Rectal smooth muscle tissue (tissue), 1 donor: ENCODE measurements at regions not wholly inside any gene's neighbourhood (a gene's known extent, or its start where the extent isn't known, plus 50 kb on each side); places are given as distances from the start of the nearest gene placed in this dataset.
"Not testable (repeated sequence)": the region's sequence is repeated elsewhere in the genome, so short reads cannot be mapped to it uniquely, and the experiment has no call there.

Experiments used
- H3K27ac ChIP-seq: one replicate; pipeline ENCODE4 v1.7.0; 2013; ENCODE audit warnings: low read depth, low read length, inconsistent platforms
- H3K27me3 ChIP-seq: one replicate; pipeline ENCODE4 v1.7.0; 2013; ENCODE audit warnings: low read length; ENCODE audit not compliant: control insufficient read depth, insufficient read depth
- H3K36me3 ChIP-seq: one replicate; pipeline ENCODE4 v1.7.0; 2013; ENCODE audit warnings: low read length; ENCODE audit not compliant: control insufficient read depth, insufficient read depth
- H3K4me1 ChIP-seq: one replicate; pipeline ENCODE4 v1.7.0; 2013; ENCODE audit warnings: low read length; ENCODE audit not compliant: control insufficient read depth, insufficient read depth
- H3K4me3 ChIP-seq: one replicate; pipeline ENCODE4 v1.7.0; 2013; ENCODE audit warnings: low read length
- H3K9ac ChIP-seq: one replicate; pipeline ENCODE4 v1.7.0; 2013; ENCODE audit warnings: low read length

DNA sequence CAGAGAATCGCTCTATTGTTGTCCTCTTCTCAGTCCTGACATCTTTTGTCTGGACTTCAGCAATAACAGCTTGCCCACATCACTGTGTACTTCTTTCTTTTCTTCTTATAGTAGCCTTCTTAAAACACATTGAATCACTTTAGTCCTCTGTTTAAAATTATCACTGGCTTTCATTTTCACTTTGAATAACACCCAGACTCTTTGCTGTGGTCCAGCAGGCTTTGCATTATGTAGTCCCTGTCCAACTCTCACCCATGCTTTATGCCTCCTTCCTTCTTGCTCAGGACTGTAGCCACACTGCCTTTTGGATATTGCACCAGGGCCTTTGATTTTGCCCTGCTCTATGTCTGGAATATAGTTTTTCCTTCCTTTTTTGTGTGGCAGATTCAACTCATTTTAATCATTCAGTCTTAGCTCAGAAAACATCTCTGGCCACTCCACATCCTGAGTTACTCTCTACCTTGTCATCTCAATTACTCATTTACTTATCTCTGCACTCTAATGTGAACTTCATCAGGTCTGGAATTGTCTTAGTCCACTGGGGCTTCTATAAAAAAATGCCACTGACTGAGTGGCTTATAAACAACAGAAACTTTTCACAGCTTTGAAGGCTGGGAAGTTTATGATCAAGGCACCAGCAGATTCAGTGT is 168.2 kb downstream of the C4orf33 start:
- no peaks in the 10 kb centered on the region for H3K4me1 ChIP-seq
- no peaks in the 10 kb centered on the region for H3K27me3 ChIP-seq
- H3K9ac ChIP-seq = no peak overlapping the region
- no peaks in the 10 kb centered on the region for H3K36me3 ChIP-seq
- H3K27ac ChIP-seq = no peak overlapping the region
- H3K4me3 ChIP-seq = no peak overlapping the region

DNA sequence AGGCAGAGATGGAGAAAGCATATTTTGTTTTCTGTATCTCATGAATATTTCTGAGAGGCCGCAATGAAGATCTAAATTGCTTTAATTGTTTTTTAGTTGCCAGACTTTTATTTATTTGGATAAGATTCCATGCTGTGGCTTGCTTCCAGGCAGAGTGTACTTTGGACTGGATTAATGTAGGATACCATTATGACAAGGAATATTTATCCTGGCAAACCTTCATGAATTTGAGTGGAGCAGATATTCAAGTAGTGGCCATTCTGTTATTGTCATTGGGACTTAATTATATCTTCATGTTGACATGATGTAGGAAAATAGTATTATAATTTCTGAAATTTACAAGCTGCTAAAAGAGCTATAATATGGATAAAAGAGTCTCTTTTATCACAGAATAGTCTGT is 182.9 kb downstream of the C4orf33 start:
- no peaks in the 10 kb centered on the region for H3K4me1 ChIP-seq
- H3K9ac ChIP-seq = no peak overlapping the region
- H3K27ac ChIP-seq = no peak overlapping the region
- H3K36me3 ChIP-seq = no peaks in the 10 kb centered on the region
- H3K4me3 ChIP-seq = no peak overlapping the region
- no peaks in the 10 kb centered on the region for H3K27me3 ChIP-seq

DNA sequence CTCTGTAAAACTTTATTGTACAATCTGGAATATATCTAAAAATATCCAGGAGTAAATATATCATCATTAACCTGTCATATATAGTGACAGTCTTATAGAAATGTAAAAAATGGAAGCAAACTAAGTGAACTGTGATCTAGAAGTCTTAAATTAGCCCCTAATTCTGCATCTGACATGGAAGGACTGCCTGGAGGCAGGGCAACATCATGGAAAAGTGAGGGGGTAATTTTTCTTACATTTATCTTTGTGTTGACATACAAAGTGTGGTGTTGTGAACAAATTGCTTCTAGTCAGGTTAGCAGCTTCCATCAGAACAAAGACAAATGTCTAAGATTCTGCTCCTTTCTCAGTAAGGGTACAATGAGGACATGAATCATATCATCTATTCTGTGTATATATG is 186.3 kb downstream of the C4orf33 start:
- H3K27ac ChIP-seq = no peak overlapping the region
- no peaks in the 10 kb centered on the region for H3K27me3 ChIP-seq
- H3K4me3 ChIP-seq = no peak overlapping the region
- no peak overlapping the region for H3K9ac ChIP-seq
- no peaks in the 10 kb centered on the region for H3K36me3 ChIP-seq
- H3K4me1 ChIP-seq = no peaks in the 10 kb centered on the region

DNA sequence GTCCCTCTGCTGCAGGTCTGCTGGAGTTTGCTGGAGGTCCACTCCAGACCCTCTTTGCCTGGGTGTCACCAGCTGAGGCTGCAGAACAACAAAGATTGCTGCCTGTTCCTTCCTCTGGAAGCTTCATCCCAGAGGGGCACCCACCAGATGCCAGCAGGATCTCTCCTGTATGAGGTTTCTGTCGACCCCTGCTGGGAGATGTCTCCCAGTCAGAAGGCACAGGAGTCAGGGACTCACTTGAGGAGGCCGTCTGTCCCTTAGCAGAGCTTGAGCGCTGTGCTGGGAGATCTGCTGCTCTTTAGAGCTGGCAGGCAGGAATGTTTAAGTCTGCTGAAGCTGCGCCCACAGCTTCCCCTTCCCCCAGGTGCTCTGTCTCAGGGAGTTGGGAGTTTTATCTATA is 196.2 kb downstream of the C4orf33 start:
- not testable (repeated sequence) for H3K36me3 ChIP-seq, H3K9ac ChIP-seq, H3K27me3 ChIP-seq, H3K4me3 ChIP-seq, H3K4me1 ChIP-seq, H3K27ac ChIP-seq

DNA sequence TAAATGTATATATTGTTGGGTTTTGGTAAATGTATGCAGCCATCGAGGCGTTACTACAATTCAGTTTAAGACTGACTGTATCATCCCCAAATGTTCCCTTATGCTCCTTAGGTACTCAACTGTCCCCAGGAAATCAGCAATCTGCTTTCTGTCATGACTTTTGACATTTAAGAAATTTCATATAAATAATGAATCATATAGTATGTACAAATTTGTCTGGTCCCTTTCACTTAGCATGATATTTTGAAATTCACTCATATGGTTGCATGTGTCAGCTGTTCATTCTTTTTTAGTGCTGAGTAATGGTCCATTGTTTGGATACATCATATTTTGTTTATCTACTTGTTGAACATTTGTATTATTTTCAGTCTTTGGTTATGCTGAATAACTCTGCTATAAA is 218.8 kb downstream of the C4orf33 start:
- Histone ChIP-seq H3K4me3 (no peak overlapping the region), H3K36me3 (no peaks in the 10 kb centered on the region), H3K27me3 (no peaks in the 10 kb centered on the region), H3K27ac (no peak overlapping the region), H3K4me1 (no peaks in the 10 kb centered on the region), H3K9ac (no peak overlapping the region)

DNA sequence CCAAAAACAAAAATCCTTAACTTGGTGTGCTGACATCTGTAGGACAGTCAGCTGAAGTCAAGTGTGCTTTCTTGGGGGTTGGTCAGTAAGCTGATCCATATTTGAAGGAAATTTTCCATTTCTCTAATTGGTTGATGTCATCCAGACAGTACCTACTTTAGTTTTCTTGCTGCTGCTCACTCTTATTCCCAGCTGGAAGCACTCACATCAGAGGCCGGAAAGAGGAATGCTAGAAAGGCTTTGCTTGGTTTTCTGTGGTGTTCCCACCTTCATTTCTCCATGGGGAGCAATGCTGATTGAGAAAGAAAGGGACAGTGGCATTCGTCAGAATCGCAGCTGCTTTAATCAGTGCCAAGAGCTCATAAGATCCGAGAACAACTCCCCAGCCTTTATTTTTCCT is 227.0 kb downstream of the C4orf33 start:
- Histone ChIP-seq H3K4me3 (no peak overlapping the region), H3K4me1 (no peaks in the 10 kb centered on the region), H3K27ac (no peak overlapping the region), H3K36me3 (no peaks in the 10 kb centered on the region), H3K9ac (no peak overlapping the region), H3K27me3 (no peaks in the 10 kb centered on the region)

DNA sequence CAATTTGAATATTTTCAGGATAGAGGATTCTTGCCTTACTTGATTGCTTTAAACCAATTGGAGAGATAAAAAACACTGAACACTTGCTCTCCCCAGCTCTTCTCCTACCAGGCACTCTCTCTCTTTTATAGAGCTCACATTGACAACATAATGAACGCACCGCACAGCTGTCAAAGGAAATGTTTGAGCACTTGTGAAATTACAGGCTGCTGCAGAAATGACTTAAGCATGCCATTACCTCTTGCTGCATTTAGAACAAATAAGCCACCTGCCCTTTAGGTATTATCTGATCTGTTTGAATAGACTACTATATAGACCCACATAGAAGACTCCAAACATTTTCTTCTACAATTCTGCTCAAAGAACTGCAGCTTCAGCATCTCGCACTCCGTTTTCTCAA is 227.7 kb downstream of the C4orf33 start:
- Histone ChIP-seq H3K9ac (no peak overlapping the region), H3K36me3 (no peaks in the 10 kb centered on the region), H3K27me3 (no peaks in the 10 kb centered on the region), H3K4me3 (no peak overlapping the region), H3K4me1 (no peaks in the 10 kb centered on the region), H3K27ac (no peak overlapping the region)

DNA sequence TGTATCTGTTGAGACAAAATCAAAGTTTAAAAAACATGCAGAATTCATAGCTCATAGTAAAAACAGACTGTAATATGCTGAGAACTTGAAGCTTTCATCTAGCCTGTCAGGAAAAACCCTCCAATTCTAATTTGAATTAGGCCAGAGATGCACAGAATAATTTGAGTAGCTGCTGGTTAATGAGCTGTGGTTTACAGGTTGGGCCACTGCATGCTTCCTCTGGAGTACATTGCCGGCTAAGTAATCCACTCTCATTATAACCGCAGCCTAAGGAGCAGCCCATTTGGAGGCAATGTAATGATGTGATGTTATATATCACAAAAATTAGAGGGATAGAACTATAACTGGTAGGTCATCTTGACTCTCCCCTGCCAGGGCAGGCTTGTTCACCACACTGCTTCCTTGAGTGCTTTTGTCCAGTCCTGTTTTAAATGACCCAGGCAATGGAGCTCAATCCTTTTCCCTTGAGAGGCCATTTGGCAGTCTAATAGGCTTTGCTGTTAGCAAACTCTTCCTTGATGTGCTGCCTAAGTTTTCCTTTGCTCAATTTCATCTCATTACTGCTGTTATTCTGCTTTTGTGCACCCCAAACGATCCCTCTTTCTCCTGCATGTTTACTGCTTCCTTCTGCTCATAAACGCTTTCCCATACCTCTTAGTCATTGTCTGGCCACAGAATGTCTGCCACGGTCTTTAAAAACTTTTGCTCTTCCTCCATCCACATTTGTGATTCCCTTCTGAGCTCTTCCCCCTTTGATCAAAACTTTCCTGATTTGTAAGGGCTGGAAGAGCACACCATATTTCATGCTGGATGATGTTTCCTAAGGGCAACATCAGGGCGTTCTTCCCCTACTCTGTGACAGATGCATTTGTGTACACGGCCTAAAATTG is 230.9 kb downstream of the C4orf33 start:
- no peak overlapping the region for H3K9ac ChIP-seq
- H3K27me3 ChIP-seq = no peaks in the 10 kb centered on the region
- no peak overlapping the region for H3K4me3 ChIP-seq
- H3K4me1 ChIP-seq = no peaks in the 10 kb centered on the region
- no peaks in the 10 kb centered on the region for H3K36me3 ChIP-seq
- no peak overlapping the region for H3K27ac ChIP-seq

DNA sequence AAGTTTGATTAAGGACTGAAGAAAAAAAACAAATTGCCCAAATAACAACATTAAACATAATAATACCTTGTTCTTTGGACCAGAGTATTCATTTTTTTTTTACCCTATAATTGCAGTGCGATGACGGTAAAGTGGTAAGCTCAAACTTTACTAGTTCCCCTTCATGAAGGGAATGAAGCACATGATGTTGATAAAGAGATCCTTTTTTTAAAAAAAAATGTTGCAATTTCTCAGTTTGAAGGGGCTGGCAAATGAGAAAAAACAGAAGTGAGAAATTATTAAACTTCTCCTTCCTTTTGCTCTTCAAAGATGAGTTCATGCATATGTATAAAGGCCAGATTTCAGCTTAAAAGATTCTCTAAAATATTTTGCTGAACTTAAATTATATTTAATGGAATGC is 231.7 kb downstream of the C4orf33 start:
- H3K4me3 ChIP-seq = no peak overlapping the region
- H3K27ac ChIP-seq = no peak overlapping the region
- no peak overlapping the region for H3K9ac ChIP-seq
- H3K27me3 ChIP-seq = no peaks in the 10 kb centered on the region
- no peaks in the 10 kb centered on the region for H3K36me3 ChIP-seq
- no peaks in the 10 kb centered on the region for H3K4me1 ChIP-seq

DNA sequence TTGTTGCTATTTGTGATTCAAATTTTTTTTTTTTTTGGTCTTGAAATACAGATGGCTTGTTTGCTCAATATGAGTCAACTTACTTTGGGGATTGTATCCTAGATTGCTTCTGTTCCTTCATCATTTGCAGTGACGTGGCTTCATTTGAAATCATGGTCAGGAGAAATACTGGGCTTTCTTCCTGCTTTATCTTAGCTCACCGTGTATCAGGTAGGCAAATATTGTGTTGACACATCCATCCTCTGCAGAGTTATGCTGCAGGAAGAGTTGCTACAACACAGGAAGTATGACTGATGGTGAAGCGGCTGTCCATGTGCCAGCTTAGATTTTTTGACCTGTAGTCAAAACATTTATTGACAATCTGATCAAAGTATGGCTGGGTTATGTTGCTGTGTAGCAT is 232.2 kb downstream of the C4orf33 start:
- Histone ChIP-seq H3K36me3 (no peaks in the 10 kb centered on the region), H3K9ac (no peak overlapping the region)

DNA sequence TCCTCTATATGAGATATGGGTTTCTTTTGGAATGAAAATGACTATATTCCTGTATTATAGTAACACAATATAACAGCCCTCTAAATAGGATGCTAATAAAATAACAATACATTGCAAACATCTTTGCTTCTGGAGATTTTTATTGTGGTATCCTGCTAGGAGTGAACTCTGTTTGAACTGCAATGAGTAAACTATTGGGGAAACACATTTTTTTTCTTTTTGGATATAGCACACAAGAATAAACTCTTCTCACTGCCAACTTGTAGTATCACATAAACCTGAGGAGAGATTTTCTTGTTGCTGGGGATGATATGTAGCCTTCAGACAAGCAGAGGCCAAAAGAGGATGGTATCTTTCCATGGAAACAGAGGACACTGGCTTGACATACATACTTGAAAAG is 238.2 kb downstream of the C4orf33 start:
- Histone ChIP-seq H3K4me1 (no peaks in the 10 kb centered on the region), H3K36me3 (no peaks in the 10 kb centered on the region), H3K27me3 (no peaks in the 10 kb centered on the region), H3K9ac (no peak overlapping the region), H3K27ac (no peak overlapping the region), H3K4me3 (no peak overlapping the region)

More for the DNA sequence above, 232.2 kb downstream of the C4orf33 start:
- H3K4me1 ChIP-seq = no peaks in the 10 kb centered on the region
- H3K27ac ChIP-seq = no peak overlapping the region
- H3K4me3 ChIP-seq = no peak overlapping the region
- no peaks in the 10 kb centered on the region for H3K27me3 ChIP-seq

DNA sequence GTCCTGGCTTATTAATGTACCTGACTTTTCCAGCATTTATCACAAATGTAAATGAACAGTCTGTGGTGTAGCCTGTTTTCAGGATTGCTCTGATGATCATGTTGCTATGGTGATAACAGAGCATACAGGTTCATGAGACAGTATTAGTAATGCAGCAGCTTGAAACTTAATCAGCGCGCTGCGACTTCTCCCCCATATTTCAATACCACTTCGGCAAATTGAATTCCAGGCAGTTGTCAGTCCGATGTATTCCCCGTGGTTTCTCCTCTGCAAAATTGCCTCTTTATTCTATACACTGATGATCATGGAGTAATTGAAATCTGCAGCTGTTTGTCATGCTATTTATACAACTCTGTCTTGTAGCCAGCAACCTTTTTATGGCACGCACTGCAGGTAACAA is 239.3 kb downstream of the C4orf33 start:
- no peaks in the 10 kb centered on the region for H3K36me3 ChIP-seq
- no peak overlapping the region for H3K4me3 ChIP-seq
- no peak overlapping the region for H3K27ac ChIP-seq
- no peak overlapping the region for H3K9ac ChIP-seq
- no peaks in the 10 kb centered on the region for H3K4me1 ChIP-seq
- no peaks in the 10 kb centered on the region for H3K27me3 ChIP-seq

DNA sequence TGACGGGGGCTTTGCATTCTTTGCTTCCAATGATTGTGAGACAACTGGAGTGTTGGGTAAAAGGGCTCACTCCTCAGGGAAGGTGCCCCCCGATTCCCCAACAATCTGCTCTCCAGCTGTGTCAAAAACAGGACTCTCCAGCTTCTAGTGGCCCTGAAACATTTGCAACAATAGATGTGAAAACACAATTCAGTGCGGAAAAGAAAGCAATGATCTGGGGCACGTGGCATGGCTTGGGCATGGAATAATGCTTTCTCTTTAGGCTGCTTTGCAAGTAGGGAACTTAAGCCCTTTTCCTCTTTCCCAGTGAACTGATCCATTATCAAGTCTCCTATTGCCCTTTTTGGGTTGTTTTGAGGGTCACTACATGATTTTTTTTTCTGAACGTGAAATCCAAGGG is 239.9 kb downstream of the C4orf33 start:
- Histone ChIP-seq H3K9ac (no peak overlapping the region), H3K27ac (no peak overlapping the region), H3K27me3 (no peaks in the 10 kb centered on the region), H3K4me3 (no peak overlapping the region), H3K36me3 (no peaks in the 10 kb centered on the region), H3K4me1 (no peaks in the 10 kb centered on the region)
